GM12874 (cell line): ENCODE measurements at regions not wholly inside any gene's neighbourhood (a gene's known extent, or its start where the extent isn't known, plus 50 kb on each side); places are given as distances from the start of the nearest gene placed in this dataset.

ENCODE experiments used
- CTCF ChIP-seq: IDR thresholded peaks from 2 replicates; pipeline ENCODE4 v1.5.1; 2011; ENCODE audit warnings: low read depth, mild to moderate bottlenecking, control low read depth, low read length, moderate library complexity; ENCODE audit not compliant: insufficient read depth

- TF ChIP-seq CTCF: no peak
These were observed 603.7 kb upstream of the MKI67 start for GRCh38 chr10:128729910-128730420.

GRCh38 chr10:128730922-128731321 is 604.7 kb upstream of the MKI67 start:
- TF ChIP-seq CTCF: no peak

- TF ChIP-seq CTCF: no peak
These were observed 607.9 kb upstream of the MKI67 start for GRCh38 chr10:128734161-128734560.

- TF ChIP-seq CTCF: no peak
These were observed 608.5 kb upstream of the MKI67 start for GRCh38 chr10:128734734-128735133.

GRCh38 chr10:128735996-128736395 is 609.8 kb upstream of the MKI67 start:
- TF ChIP-seq CTCF: no peak

GRCh38 chr10:128738386-128738915 is 612.2 kb upstream of the MKI67 start:
- no peak for TF ChIP-seq CTCF

- TF ChIP-seq CTCF: no peak
These were observed 613.7 kb upstream of the MKI67 start for GRCh38 chr10:128739930-128740329.
